ENCODE measurements at regions not wholly inside any gene's neighbourhood (a gene's known extent, or its start where the extent isn't known, plus 50 kb on each side); places are given as distances from the start of the nearest gene placed in this dataset.

DNA sequence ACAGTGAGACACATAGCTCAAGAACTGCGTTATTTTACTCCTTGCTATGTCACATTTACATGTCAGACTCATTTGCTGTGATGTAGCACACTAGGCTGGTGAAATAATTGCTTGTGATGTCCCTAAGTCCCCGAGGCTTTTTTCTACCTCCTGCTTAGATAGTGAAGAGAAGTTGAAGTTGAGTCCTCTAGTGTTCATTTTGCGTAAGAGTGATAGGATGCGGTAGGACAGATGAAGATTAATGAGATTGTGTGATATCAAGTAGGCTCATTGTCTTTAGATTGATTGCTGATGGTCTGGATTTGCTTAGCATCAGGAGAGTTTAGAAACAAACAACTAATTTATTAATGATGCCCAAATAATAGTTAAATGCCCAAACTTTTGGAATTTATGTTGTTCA lies 173.6 kb upstream of the NUDT6 start:
- no peak for TF ChIP-seq EHMT2 (IDR thresholded peaks at IDR 0.05; ENCODE audit: low read depth)
- no peak for TF ChIP-seq EP300 (IDR thresholded peaks at IDR 0.05)
- TF ChIP-seq, protein P1, sequence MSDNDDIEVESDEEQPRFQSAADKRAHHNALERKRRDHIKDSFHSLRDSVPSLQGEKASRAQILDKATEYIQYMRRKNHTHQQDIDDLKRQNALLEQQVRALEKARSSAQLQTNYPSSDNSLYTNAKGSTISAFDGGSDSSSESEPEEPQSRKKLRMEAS (IDR thresholded peaks at IDR 0.05), result no peak
- TF ChIP-seq NFE2L2 (conservative IDR thresholded peaks at IDR 0.05; ENCODE audit: low read length), result no peak
